Suppressor macrophage (primary cell): ENCODE measurements at regions not wholly inside any gene's neighbourhood (a gene's known extent, or its start where the extent isn't known, plus 50 kb on each side); places are given as distances from the start of the nearest gene placed in this dataset.
"Not testable (repeated sequence)": the region's sequence is repeated elsewhere in the genome, so short reads cannot be mapped to it uniquely, and the experiment has no call there.

Experiments
- DNase-seq, 4 experiments: peaks; one replicate each; pipeline ENCODE4 v3.0.0-alpha.2; 2020 to 2022

DNA sequence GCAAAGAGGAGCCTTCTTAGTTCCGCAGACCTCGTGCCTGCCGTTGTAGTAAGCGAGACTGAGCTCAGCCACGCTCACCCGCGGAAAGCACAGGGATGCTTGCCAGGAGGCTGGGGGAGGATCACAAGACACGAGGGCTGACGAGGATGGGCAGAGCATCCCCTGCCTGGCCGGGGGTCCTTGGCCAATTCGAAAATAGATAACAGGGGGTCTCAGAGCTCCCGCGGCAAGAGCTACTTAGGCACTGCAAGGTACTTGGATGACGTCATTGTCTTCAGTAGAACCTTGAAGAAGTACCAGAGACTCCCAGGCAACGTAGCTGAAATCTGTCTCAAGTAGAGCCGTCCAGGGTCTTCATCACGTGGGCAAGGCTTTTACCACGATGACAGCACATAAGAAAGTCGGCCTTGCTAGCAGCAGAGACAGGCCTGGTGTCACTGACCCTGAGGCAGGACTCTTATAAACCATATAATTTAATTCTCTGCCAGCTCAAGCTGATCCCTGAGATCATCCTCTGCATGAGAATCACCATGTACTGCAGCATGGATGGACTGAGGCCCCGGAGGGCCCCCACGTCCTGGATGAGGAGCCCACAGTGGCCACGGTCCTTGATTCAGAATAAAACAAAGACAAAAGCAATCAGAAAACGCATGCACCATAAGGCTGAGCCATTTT, 81.9 kb downstream of the TMEM18 start:
- DNase-seq: no peak

DNA sequence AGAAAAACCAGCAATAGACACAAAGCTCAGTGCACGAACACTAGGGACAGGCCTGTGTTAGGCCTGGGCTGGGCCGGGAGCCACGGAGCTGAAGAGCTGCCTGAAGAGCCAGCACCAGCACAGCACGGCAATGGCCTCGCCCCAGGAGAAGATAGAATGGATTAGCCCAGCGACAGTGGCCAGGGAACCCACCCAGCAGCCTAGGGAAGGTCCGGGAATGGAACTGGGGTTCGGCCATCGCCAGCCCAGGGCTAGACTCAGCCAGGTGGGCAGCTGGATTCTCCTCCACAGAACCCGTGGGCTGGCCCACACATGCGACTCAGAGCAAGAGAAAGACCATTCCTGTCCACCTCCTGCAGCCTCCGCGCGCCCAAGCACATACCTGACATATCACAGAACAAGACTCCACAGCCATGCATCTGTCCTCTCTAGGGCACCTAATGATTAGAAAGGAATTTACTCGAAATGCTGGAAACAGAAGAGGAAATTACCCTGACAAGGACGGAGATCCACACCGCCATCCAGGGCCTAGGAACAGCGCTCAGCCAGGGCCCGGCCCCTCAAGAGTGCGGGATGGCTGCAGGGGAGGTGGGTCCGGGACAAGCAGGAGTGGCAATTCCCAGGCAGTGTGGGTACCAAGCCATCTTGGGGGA, 82.8 kb downstream of the TMEM18 start:
- DNase-seq: no peak

DNA sequence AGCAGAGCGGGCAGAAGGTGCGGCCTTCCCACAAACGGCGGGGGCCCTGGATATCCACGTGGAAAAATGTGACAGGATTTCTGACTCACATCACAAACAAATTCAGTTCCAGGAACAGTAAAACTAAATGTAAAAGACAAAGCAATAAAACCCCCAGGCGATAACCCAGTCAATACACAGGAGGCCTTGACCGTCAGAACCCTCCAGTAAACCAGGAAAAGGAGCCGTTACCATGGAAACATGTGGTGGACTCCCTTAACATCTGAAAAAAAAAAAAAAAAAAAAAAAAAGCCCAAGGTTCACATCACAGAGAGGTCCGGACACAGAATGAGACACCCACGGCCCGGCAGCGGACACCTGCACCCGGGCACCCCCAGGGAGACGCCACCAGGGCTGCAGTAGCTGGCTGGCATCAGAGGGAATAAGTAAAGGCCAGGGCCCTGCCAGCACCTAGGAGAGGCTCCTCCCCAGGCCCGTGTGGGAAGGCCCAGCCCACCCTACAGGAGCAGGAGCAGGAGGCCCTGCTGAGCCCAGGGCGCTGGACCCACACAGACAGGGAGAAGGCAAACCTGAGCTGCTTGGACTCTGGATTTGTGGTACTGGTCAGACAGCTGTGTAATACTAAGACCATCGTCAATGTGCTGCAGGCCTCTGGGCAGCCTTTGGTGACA, 83.7 kb downstream of the TMEM18 start:
- no peak for DNase-seq

DNA sequence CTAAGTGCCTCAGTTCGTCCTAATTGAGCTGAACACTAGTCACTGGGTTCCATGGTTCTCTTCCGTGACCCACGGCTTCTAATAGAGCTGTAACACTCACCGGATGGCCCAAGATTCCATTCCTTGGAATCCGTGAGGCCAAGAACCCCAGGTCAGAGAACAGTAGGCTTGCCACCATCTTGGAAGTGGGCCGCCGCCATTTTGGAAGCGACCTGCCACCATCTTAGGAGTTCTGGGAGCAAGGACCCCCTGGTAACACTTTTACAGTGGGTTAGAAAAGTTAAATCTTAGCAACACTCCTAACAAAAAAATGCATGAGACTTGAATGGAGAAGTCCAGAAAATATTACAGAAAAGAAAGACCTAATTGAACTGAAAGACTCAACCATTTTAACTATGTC, 84.5 kb downstream of the TMEM18 start:
- no peak for DNase-seq

DNA sequence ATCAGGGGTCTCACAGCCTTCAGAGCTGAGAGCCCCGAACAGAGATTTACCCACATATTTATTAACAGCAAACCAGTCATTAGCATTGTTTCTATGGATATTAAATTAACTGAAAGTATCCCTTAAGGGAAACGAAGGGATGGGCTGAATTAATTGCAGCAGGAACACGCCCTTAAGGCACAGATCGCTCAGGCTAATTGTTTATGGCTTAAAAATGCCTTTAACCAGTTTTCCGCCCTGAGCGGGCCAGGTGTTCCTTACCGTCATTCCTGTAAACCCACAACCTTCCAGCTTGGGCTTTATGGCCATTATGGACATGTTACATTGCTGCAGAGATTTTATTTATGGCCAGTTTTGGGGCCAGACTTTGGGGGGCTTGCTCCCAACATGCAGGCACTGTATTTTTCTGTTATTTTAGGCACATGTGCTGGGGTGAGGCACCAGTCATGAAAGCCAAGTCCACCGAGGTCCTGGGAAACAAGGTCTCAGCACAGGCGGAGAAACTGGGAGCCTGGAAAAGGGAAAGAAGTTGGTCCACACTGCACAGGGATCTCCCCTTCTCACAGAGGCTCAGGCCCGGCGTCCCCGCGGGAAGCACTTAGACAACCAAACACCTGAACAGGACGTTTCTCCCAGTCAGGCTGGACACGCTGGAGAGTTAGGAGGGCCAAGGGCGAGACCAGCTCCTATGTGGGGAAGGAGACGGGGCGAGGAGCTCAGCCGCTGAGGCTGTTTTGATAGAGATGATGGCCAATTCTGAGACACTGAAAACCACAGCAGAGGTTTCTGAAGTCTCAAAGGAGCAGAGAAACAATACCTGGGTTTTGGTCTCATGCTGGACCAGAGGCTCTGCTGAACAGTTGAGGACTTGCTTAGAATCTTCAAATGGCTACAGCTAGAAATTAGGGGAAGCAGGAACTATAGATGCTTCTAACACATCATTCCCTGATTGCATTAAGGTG, 86.7 kb downstream of the TMEM18 start:
- no peak for DNase-seq

DNA sequence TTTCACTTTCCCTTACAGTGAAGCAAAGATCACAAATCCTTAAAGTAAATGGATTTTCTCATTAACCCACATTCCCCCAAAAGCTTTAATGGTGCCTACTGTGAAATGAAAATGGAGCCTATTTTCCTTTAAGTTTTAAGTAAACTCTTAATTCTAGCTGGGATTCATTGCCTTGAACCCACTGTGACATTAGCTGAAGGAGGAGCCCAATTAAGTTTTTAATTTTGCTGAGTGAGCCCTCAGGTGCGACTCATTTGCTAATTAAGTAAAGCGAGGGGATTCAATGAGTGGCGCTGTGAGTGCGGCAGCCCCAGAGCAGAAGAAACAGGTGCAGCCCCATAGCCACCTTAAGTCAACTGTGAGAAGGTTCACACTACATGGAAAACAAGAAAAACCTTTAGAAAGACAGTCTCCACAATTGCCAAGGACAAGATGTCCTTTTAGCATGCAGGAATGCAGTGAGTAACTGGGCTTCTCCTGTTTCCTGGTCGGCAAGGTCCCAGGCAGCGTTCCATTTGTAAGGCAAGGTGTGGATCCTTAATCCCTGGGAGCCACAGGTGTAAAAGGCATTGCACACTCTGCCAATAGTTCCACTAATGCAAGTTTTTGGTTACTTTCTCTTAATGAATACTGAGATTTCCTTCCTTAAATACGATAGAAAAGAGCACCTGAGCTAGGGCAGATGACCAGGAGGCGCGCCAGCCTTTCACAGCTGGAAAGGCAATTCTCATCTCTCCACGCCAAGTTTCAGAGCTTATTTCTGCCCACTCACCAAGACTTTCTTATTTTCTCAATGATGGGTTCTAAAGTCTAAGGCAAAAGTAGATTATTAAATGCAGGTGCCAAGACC, 87.7 kb downstream of the TMEM18 start:
- DNase-seq: no peak

DNA sequence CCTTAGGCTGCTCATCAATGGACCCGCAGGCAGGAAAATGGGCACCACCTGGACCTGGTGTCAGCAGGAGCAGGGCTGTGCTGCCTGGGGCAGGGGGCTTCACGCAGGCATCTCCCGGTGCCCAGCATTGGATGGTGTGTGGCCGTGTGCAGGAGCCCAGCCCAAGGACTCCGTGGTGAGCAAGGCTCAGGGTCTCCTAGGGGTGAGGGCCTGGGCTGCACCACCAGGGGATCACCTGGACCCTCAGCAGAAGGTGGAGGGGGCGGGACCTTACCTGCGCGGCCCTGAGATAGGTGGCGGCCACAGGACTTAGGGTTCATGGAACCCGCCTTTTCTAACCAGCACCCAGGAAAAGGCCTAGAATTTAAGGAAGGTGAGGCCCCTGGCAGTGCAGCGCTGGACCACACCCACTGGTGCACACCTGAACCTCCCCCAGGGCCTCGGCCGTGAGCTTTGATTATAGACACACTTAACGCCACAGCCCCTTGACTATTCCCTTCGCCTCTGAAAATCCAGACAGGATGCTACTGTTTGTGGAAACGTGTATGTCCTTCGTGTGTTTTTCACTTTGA, 89.0 kb downstream of the TMEM18 start:
- DNase-seq: no peak

DNA sequence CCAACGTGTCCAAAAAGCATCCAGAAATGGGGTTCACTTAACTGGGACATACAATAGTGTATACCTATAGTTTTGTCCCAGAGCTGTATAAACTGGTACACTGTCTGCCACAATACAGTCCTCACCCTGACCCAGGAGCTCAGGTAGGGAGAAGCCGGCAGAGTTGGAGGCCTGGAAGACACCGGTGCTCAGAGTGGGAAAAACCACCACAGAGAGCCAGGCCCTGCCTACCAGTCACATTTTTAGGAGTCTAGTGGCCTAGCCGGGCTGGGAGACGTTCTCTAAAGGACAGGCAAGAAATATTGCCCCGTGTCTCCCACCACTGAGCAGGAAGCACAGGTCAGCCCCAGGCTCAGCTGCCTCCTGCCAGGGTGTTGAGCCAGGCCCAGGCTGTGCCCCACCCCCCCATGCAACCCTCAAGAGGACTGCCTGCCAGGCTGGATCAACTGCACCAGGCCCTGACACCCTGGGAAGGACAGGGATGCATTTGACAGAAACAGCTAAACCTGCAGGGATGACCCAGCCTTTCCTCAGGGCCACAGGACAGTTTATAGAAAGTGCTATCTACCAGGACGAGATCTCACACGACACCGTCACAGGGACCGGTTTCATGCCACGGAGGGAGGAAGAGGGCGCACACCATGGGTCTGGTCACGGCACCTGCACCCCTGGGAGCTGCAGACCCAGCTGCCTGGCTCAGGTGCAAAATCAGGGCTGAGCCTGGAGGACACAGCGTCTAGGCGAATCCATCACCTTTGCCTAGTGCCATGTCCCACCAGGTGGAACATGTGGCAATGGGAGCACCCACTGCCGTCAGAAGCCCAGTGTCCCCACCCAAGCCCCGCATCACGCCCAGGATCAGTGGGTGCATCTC, 89.9 kb downstream of the TMEM18 start:
- no peak for DNase-seq

DNA sequence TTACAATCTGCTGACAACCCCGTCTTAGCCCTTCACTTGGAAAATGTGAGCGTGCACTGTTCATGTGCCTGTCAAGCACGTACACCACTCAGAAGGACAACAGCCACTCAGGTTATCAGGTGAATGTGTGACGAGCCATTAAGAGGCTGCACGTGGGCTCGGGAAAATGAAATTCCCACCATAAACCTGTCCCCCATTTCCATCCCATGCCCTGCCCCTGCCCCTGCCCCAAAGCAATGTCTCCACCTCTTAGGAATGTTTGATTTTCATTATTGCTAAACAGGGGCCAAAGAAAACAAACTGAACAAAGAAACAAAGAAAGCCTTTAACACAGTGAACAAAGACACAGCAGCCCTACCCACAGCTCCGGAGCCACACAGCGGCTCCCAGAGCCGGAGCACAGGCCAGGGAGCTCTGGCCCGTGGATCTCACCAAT, 90.5 kb downstream of the TMEM18 start:
- DNase-seq: no peak

DNA sequence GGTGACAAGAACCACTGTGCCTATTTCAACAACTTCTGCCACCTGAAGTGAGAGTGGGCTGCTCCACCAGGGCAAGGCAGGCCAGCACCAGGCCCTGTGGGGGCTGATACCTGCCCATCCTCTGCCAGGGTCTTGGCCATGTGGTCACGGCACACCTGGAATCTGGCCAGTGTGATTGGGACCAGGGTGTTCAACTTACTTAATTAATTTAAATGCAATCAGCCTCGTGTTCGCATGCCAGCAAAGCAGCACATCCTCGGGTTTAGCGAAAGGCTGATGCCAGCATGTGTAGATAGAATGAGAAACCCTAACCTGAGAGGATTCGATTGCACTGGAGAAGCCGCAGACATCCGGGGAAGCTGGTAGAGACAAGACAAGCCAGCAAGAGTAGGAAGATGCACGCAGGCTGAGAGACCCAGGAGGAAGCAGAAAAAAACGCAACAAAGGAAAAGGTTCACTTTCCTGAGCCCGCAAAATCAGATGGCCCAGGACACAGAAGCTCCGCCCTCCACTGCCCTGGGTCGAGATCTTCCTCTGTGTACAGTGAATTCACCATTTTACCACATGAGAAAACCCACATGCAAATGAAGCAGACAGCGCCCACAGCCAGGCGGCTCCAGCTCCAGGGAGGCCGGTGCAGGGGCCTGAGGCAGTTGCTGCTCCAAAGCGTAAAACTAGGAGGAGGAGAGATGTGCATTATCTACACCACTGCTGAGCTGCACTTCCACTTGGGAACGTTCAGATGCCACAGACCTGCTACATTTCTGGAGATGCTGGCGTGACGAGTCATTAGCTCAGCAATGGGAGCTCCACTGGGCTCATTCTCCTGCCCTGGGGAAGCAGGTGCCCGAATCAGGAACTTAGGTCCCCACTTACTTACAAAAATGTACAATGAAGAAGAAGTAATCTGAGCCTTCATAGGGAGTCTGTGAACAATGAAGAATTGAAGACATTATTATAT, 92.1 kb downstream of the TMEM18 start:
- DNase-seq: no peak

DNA sequence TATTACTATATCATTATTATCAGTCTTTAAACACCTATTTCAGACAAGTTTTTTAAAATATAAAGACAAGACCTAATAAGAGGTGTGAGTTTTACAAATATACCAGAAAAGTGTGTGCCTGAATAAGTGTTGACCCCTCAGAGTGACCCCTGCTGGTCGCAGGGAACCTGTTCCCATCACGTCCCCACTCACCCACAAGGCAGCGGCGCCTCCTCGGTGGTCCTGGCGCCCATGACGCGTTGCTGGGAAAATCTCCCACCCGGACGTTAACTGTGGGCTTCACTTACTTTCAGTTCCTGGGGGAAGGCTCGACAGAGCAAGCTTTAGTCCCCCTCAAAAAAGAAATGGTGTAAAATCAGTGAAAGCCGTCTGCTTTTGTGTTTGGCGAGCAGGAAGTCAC, 93.5 kb downstream of the TMEM18 start:
- DNase-seq: no peak

DNA sequence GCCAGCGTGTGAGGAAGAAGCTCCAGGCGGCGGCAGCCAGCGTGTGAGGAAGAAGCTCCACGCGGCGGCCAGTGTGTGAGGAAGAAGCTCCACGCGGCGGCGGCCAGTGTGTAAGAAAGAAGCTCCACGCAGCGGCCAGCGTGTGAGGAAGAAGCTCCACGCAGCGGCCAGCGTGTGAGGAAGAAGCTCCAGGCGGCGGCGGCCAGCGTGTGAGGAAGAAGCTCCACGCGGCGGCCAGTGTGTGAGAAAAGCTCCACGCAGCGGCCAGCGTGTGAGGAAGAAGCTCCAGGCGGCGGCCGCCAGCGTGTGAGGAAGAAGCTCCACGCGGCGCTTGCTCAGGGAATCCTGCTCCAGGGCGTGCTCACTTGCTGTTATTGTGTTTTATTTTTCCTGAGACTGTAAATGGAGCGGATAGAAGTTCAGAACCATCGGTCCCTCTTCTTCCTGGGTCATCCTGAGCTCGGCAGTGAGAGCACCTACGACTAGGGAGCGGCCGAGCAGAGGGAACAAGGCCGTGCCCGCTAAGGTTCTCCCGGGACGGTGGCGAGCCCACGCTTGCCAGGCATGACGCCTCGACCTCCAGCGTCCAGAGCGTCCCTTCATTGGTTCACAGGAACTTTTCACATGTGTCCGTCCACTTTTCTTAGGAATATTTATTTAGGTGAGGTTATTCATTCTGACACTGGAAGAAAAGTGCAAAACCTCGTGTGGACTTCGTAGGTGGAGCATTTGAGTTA, 94.2 kb downstream of the TMEM18 start:
- DNase-seq: no peak

DNA sequence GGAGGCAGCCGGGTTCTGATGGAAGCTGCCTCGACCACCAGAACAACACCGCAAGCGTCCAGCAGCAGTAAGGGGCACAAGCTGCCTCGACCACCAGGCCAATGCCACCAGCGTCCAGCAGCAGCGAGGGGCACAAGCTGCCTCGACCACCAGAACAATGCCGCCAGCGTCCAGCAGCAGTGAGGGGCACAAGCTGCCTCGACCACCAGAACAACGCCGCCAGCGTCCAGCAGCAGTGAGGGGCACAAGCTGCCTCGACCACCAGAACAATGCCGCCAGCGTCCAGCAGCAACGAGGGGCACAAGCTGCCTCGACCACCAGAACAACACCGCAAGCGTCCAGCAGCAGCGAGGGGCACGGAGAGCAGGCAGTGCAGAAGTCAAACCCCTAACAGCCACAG, 94.9 kb downstream of the TMEM18 start:
- not testable (repeated sequence) for DNase-seq

DNA sequence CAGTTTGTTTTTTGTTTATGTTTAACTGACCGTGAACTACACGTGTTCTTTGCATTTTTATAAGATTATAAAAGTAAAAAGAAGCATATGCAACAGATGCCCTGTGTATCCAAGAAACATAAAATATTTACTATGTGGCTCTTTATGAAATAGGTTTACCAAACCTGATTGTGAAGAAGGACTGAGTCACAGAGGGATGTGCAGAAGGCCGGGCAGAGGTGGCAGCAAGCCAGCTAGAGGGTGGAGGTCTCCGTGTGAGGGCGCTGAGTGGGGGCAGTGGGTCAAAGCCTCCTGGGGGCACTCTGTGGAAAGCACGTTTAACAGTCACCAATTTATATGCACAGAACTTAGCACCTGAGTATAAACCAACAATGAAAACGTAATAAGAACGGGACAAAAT, 97.2 kb downstream of the TMEM18 start:
- no peak for DNase-seq

DNA sequence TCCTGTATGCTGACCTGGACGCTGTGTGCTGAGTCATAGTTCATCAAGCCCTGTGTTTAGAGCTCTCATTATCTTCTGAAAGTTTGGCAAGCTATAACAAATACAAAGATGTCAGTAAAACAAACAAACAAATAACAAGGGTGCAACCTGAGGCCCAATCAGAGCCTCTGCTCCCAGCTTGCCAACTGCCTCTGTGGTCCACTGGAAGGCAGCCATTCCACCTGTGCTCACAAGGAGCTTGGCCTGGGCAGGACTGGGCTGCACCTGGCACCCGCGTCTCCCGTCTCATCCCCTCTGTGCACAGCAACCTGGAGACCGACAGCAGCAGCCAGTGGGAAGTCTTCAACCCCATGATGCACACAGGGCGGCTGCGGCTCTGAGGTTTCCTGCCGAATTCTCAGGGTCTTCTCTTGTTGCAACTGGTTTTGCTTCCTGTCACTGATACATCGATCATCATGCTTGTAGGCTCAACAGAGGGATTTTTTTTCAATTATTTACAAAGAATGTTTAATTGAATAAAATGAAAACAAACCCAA, 97.8 kb downstream of the TMEM18 start:
- no peak for DNase-seq

DNA sequence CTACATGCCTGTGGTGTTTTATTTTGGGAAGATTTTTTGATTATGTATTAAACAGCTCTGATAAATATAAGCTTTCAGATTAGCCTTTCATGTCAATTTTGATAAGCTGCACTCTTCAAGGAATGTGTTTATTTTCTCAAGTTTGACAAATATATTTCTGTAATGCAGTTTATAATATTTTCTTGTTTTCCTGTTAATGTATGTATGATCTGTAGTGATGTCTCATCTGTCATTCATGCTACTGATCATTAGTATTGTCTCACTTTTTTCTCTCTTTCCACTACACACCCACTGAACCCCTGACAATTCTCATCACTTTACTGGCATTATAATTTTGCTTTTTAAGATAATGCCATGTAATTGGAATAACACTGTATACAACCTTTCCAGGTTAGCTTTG, 100.9 kb downstream of the TMEM18 start:
- no peak for DNase-seq

DNA sequence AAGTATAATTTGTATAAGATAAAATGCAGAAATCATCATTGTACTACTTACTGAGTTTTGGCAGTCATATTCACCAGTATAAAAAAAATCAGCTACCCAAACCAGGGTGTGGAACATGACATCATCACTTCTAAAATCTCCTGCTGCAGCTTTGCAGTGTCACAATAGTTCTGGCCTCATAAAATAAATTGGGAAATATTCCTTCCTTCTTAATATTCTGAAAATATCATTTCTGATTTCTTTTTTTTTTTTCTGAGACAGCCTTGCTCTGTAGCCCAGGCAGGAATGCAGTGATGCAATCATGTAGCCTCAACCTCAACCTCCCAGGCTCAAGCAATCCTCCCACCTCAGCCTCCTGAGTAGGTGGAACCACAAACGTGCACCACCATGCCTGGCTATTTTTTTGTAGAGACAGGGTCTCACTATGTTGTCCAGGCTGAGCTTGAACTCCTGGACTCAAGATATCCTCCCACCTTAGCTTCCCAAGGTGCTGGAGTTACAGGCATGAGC, 101.4 kb downstream of the TMEM18 start:
- DNase-seq: no peak
